ENCODE measurements at regions not wholly inside any gene's neighbourhood (a gene's known extent, or its start where the extent isn't known, plus 50 kb on each side); places are given as distances from the start of the nearest gene placed in this dataset.

DNA sequence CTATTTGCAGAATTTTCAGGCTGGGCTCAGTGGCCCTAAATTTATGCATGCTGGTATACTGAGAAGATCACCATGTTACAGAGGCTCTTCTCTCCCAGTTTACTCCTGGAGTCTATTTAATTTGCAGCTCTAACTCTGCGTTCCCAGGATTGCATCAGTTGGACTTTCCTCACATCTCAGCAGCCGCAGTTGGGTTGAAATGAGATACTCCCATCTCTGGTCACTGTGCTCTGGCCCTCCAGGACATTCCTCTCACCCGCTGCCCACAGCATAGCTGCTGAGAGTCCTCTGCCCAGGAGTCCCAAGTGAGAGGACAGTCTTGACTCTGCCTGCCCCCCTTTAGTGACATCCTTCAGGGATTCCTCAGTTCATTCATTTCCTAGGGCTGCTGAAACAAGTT is 150.9 kb downstream of the LACC1 start:
- TF ChIP-seq CEBPB (IDR thresholded peaks at IDR 0.05) (no peak), TAF1 (IDR thresholded peaks at IDR 0.05; ENCODE audit: low read depth) (no peak), EP300 (IDR thresholded peaks at IDR 0.05; ENCODE audit: borderline replicate concordance) (no peak), EGR1 (IDR thresholded peaks at IDR 0.05) (no peak)
- TF ChIP-seq, protein P1, sequence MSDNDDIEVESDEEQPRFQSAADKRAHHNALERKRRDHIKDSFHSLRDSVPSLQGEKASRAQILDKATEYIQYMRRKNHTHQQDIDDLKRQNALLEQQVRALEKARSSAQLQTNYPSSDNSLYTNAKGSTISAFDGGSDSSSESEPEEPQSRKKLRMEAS (IDR thresholded peaks at IDR 0.05): no peak
